Liver (tissue), 8 donors: ENCODE measurements at regions not wholly inside any gene's neighbourhood (a gene's known extent, or its start where the extent isn't known, plus 50 kb on each side); places are given as distances from the start of the nearest gene placed in this dataset.

Source experiments
- DNase-seq: peaks from one replicate; pipeline ENCODE4 v3.0.0-alpha.2; 2017; ENCODE audit warnings: low spot score
- H3K27ac ChIP-seq, 2 donors: one replicate each; pipeline ENCODE4 v1.7.0; 2013; ENCODE audit warnings: inconsistent platforms in 2 of 2, low read length in 2 of 2, control low read depth in 1 of 2, low read depth in 1 of 2, mild to moderate bottlenecking in 1 of 2
- H3K27me3 ChIP-seq, 4 donors: one replicate each; pipeline versions ENCODE4 v1.6.1 to v1.7.0; 2013; ENCODE audit warnings: low read length in 3 of 4, inconsistent platforms in 1 of 4, mild to moderate bottlenecking in 1 of 4, moderate library complexity in 1 of 4; ENCODE audit not compliant: control insufficient read depth in 4 of 4, insufficient read depth in 4 of 4
- H3K36me3 ChIP-seq, 4 donors: one replicate each; pipeline versions ENCODE4 v1.6.1 to v1.7.0; 2013; ENCODE audit warnings: low read length in 3 of 4, mild to moderate bottlenecking in 3 of 4, low read depth in 1 of 4, moderate library complexity in 1 of 4; ENCODE audit not compliant: control insufficient read depth in 4 of 4, insufficient read depth in 3 of 4
- H3K4me1 ChIP-seq, 4 donors: one replicate each; pipeline versions ENCODE4 v1.6.1 to v1.7.0; 2013; ENCODE audit warnings: low read length in 3 of 4, mild to moderate bottlenecking in 3 of 4, moderate library complexity in 1 of 4; ENCODE audit not compliant: control insufficient read depth in 4 of 4, insufficient read depth in 4 of 4
- H3K4me3 ChIP-seq, 3 donors: one replicate each; pipeline versions ENCODE4 v1.6.1 to v1.7.0; 2013; ENCODE audit warnings: low read length in 3 of 3, control low read depth in 1 of 3, low read depth in 1 of 3, mild to moderate bottlenecking in 1 of 3
- H3K9ac ChIP-seq, 2 donors: one replicate each; pipeline ENCODE4 v1.7.0; 2013; ENCODE audit warnings: low read length in 2 of 2, mild to moderate bottlenecking in 2 of 2, moderate library complexity in 2 of 2, control low read depth in 1 of 2, low read depth in 1 of 2
- H3K9me3 ChIP-seq, 4 donors: one replicate each; pipeline versions ENCODE4 v1.6.1 to v1.7.0; 2013; ENCODE audit warnings: low read length in 3 of 4; ENCODE audit not compliant: control insufficient read depth in 4 of 4
- ATF3 ChIP-seq: IDR thresholded peaks from 2 replicates; pipeline ENCODE4 v1.6.1; 2016; ENCODE audit warnings: antibody characterized with exemption
- CTCF ChIP-seq: fragments of 150-350 bp; IDR thresholded peaks from 2 replicates; pipeline ENCODE4 v1.5.1; 2017; ENCODE audit warnings: improper control_type of control experiment, low read depth, low read length; ENCODE audit not compliant: missing input control
- EGR1 ChIP-seq, 2 donors: IDR thresholded peaks; 2 replicates each; pipeline ENCODE4 v1.6.1; 2016 to 2018; ENCODE audit warnings: antibody characterized with exemption in 2 of 2, low read depth in 2 of 2
- FOXA2 ChIP-seq: IDR thresholded peaks from 2 replicates; pipeline ENCODE4 v1.6.1; 2016; ENCODE audit warnings: antibody characterized with exemption
- GABPA ChIP-seq, 2 donors: IDR thresholded peaks in 1 of 2; conservative IDR thresholded peaks in 1 of 2; 2 replicates each; pipeline ENCODE4 v1.6.1; 2016; ENCODE audit warnings: antibody characterized with exemption in 2 of 2, mild to moderate bottlenecking in 1 of 2, moderate library complexity in 1 of 2
- JUND ChIP-seq, 2 donors: IDR thresholded peaks; 2 replicates each; pipeline ENCODE4 v1.6.1; 2016; ENCODE audit warnings: antibody characterized with exemption in 2 of 2
- MAX ChIP-seq: IDR thresholded peaks from 2 replicates; pipeline ENCODE4 v1.6.1; 2016; ENCODE audit warnings: antibody characterized with exemption
- NR2F2 ChIP-seq: IDR thresholded peaks from 2 replicates; pipeline ENCODE4 v1.6.1; 2016; ENCODE audit warnings: antibody characterized with exemption
- RAD21 ChIP-seq, 2 donors: IDR thresholded peaks; 2 replicates each; pipeline ENCODE4 v1.6.1; 2016; ENCODE audit warnings: antibody characterized with exemption in 2 of 2, mild to moderate bottlenecking in 2 of 2
- REST ChIP-seq: IDR thresholded peaks from 2 replicates; pipeline ENCODE4 v1.6.1; 2016; ENCODE audit warnings: antibody characterized with exemption, mild to moderate bottlenecking
- RXRA ChIP-seq, 2 donors: IDR thresholded peaks; 2 replicates each; pipeline ENCODE4 v1.6.1; 2017 to 2018; ENCODE audit warnings: antibody characterized with exemption in 2 of 2, mild to moderate bottlenecking in 1 of 2
- SP1 ChIP-seq: IDR thresholded peaks from 2 replicates; pipeline ENCODE4 v1.6.1; 2018; ENCODE audit warnings: antibody characterized with exemption, mild to moderate bottlenecking
- TAF1 ChIP-seq: conservative IDR thresholded peaks from 2 replicates; pipeline ENCODE4 v1.6.1; 2016; ENCODE audit warnings: antibody characterized with exemption, mild to moderate bottlenecking
- YY1 ChIP-seq: IDR thresholded peaks from 2 replicates; pipeline ENCODE4 v1.6.1; 2016; ENCODE audit warnings: antibody characterized with exemption, mild to moderate bottlenecking
- WGBS: extraction: QIAGEN DNeasy Blood & Tissue Kit; methylation state at CpG from one replicate; pipeline ENCODE4 v1.1.7; 2013; 5-methylcytosine and 5-hydroxymethylcytosine counted together
- donor health status: healthy.
- donor health status: healthy.
- donor health status: healthy.
- donor health status: healthy.
- donor health status: healthy.

GRCh38 chr6:11636121-11636520 lies 98.6 kb downstream of the TMEM170B start:
- 95% methylated on average over 5 of the region's 5 CpGs for WGBS
- H3K4me3 ChIP-seq, result no peak overlapping the region
- DNase-seq, result no peak

GRCh38 chr6:11637266-11637665 lies 99.7 kb downstream of the TMEM170B start:
- TF ChIP-seq FOXA2 (no peak), EGR1 (IDR thresholded peaks at IDR 0.05; ENCODE audit: low read depth in 2 of 2) (no peak), RXRA (IDR thresholded peaks at IDR 0.05) (no peak), GABPA (IDR thresholded peaks at IDR 0.05 in 1 of 2, conservative IDR thresholded peaks at IDR 0.05 in 1 of 2) (no peak)
- Histone ChIP-seq H3K27ac (no peak overlapping the region), H3K4me3 (no peak overlapping the region), H3K9ac (no peak overlapping the region), H3K9me3 (no peaks in the 10 kb centered on the region), H3K27me3 (no peaks in the 10 kb centered on the region), H3K4me1 (peaks cover 0 to 3% (median 0%) of the 10 kb centered on the region in 4 donors), H3K36me3 (no peaks in the 10 kb centered on the region)
- DNase-seq, result no peak
- WGBS, result 66% methylated on average over 2 of the region's 2 CpGs

More at GRCh38 chr6:11636121-11636520, 98.6 kb downstream of the TMEM170B start:
- Histone ChIP-seq H3K27me3 (no peaks in the 10 kb centered on the region), H3K9ac (no peak overlapping the region), H3K9me3 (no peaks in the 10 kb centered on the region), H3K27ac (no peak overlapping the region), H3K4me1 (peaks cover 0 to 3% (median 0%) of the 10 kb centered on the region in 4 donors), H3K36me3 (no peaks in the 10 kb centered on the region)
- TF ChIP-seq RXRA (IDR thresholded peaks at IDR 0.05), result no peak
- TF ChIP-seq EGR1 (IDR thresholded peaks at IDR 0.05; ENCODE audit: low read depth in 2 of 2), result no peak
- no peak for TF ChIP-seq SP1
- TF ChIP-seq MAX, result no peak
- TF ChIP-seq REST, result no peak

- TF ChIP-seq TAF1, result no peak
- no peak for TF ChIP-seq RAD21 (IDR thresholded peaks at IDR 0.05)
- no peak for TF ChIP-seq EGR1 (IDR thresholded peaks at IDR 0.05; ENCODE audit: low read depth in 2 of 2)
- no peak for TF ChIP-seq JUND (IDR thresholded peaks at IDR 0.05)
- TF ChIP-seq CTCF, result no peak
- TF ChIP-seq NR2F2, result no peak
- no peak for TF ChIP-seq ATF3
- no peak for TF ChIP-seq YY1
- no peaks in the 10 kb centered on the region for H3K9me3 ChIP-seq
- no peaks in the 10 kb centered on the region for H3K27me3 ChIP-seq
- no peak overlapping the region for H3K4me3 ChIP-seq
- no peaks in the 10 kb centered on the region for H3K36me3 ChIP-seq
- DNase-seq, result no peak
- H3K4me1 ChIP-seq, result peaks cover 0 to 3% (median 0%) of the 10 kb centered on the region in 4 donors
- 90% methylated on average over 5 of the region's 5 CpGs for WGBS
- no peak overlapping the region for H3K9ac ChIP-seq
- no peak overlapping the region for H3K27ac ChIP-seq
Observed at GRCh38 chr6:11639376-11640235, 102.1 kb downstream of the TMEM170B start.
